Kidney (tissue), 13 donors: ENCODE measurements at regions not wholly inside any gene's neighbourhood (a gene's known extent, or its start where the extent isn't known, plus 50 kb on each side); places are given as distances from the start of the nearest gene placed in this dataset.

ENCODE experiments used
- DNase-seq, 5 donors: peaks; one replicate each; pipeline ENCODE4 v3.0.0-alpha.2; 2013 to 2020
- FAIRE-seq: peaks from 2 replicates; lab custom pipeline; 2012; peaks lifted over from hg19 to GRCh38; lab: Jason Lieb, UNC
- H3K27ac ChIP-seq, 2 donors: one replicate each; pipeline ENCODE4 v1.7.0; 2013; ENCODE audit warnings: low read depth in 2 of 2, low read length in 2 of 2, inconsistent platforms in 1 of 2
- H3K27me3 ChIP-seq: one replicate; pipeline ENCODE4 v1.7.1; 2013; ENCODE audit warnings: low read length, inconsistent platforms; ENCODE audit not compliant: control insufficient read depth, insufficient read depth
- H3K36me3 ChIP-seq, 3 donors: one replicate each; pipeline versions ENCODE4 v1.7.0 to v1.7.1; 2013; ENCODE audit warnings: low read length in 3 of 3, control low read depth in 1 of 3, inconsistent platforms in 1 of 3; ENCODE audit not compliant: insufficient read depth in 3 of 3, control insufficient read depth in 2 of 3
- H3K4me1 ChIP-seq, 3 donors: one replicate each; pipeline versions ENCODE4 v1.7.0 to v1.7.1; 2013; ENCODE audit warnings: low read length in 3 of 3, inconsistent platforms in 1 of 3, low read depth in 1 of 3; ENCODE audit not compliant: control insufficient read depth in 2 of 3, insufficient read depth in 2 of 3
- H3K4me3 ChIP-seq, 3 donors: one replicate each; pipeline versions ENCODE4 v1.7.0 to v1.8.1; 2013; ENCODE audit warnings: low read length in 3 of 3, control low read depth in 1 of 3, inconsistent platforms in 1 of 3
- H3K9ac ChIP-seq, 3 donors: one replicate each; pipeline versions ENCODE4 v1.7.0 to v1.7.1; 2013; ENCODE audit warnings: low read length in 3 of 3, control low read depth in 1 of 3, inconsistent platforms in 1 of 3
- H3K9me3 ChIP-seq, 3 donors: one replicate each; pipeline versions ENCODE4 v1.7.0 to v1.7.1; 2013; ENCODE audit warnings: low read length in 3 of 3, control low read depth in 1 of 3, inconsistent platforms in 1 of 3; ENCODE audit not compliant: control insufficient read depth in 2 of 3, insufficient read depth in 1 of 3
- intact Hi-C: fragments of 100-400 bp; cut with DNase I; formaldehyde crosslinking; loops from one replicate; pipeline ENCODE4 v1.11.1; 2022
- TF ChIP-seq, protein P1 (sequence below): IDR thresholded peaks from 3 replicates; pipeline ENCODE4 v1.5.1; 2012; ENCODE audit warnings: mild to moderate bottlenecking, moderate library complexity, borderline replicate concordance; ENCODE audit not compliant: insufficient read depth; ENCODE audit errors: extremely low read depth
- donor health status: control.
- donor health status: control.
- donor health status: control.
- donor health status: control.
- donor health status: control.
- donor health status: DM: yes; HTN: yes; CAD: no.
- donor health status: Normal renal cell carcinoma (clear cell type).

DNA sequence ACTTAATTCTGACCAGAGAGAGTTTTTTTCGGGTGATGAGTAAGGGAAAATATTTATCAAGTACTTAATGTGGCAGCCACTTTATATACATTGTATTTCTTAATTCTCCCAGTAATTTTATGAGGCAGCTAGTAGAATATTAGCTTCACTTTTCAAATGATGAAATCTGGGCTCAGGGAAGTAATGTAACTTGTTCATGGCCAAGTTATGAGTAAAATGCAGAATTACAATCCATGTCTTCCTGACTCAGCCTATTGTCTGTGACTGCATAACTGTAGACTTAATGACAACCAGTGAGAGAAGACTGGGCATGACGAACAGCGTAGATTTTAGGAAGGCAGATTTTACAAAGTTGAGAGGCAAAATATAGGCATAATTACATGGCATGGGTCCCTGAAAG lies 106.7 kb upstream of the MIS18BP1 start:
- DNase-seq = no peak

DNA sequence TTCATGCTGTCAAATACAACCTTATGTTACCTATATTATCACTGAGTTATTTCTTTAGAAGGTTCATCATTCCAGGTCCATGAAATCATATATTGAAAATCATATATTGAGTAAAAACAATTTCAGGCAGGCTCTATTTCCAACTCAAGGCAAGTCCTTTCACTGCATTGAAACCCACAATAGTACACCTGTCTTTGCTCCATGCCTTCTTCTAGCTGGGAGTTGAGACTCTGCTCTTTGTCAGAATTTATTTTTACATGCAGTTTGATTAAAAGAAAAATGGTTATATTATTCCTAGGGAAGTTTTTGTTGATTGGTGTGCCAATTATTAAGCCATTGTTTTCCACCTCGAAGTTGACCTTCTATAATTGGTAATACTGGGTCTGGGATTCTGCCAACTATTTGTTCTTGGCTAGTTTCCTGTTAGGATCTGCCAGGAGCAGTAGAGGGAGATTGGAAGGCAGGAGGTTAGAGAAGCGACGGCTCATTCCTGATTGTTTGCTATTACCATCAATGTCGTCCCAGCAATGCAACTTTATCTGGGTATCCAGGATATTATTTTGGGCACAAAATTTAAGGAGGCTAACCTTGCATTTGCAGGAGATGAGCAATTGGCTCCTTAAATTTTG lies 79.5 kb upstream of the MIS18BP1 start:
- no peaks in the 10 kb centered on the region for H3K27me3 ChIP-seq
- intact Hi-C loops = no loop called here
- H3K36me3 ChIP-seq = no peaks in the 10 kb centered on the region
- FAIRE-seq (no peak), DNase-seq (no peak)
- peaks cover 0 to 3% (median 0%) of the 10 kb centered on the region in 3 donors for H3K9me3 ChIP-seq
- H3K4me3 ChIP-seq = no peak overlapping the region
- TF ChIP-seq, protein P1, sequence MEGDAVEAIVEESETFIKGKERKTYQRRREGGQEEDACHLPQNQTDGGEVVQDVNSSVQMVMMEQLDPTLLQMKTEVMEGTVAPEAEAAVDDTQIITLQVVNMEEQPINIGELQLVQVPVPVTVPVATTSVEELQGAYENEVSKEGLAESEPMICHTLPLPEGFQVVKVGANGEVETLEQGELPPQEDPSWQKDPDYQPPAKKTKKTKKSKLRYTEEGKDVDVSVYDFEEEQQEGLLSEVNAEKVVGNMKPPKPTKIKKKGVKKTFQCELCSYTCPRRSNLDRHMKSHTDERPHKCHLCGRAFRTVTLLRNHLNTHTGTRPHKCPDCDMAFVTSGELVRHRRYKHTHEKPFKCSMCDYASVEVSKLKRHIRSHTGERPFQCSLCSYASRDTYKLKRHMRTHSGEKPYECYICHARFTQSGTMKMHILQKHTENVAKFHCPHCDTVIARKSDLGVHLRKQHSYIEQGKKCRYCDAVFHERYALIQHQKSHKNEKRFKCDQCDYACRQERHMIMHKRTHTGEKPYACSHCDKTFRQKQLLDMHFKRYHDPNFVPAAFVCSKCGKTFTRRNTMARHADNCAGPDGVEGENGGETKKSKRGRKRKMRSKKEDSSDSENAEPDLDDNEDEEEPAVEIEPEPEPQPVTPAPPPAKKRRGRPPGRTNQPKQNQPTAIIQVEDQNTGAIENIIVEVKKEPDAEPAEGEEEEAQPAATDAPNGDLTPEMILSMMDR = no peak
- no peak overlapping the region for H3K27ac ChIP-seq
- no peaks in the 10 kb centered on the region for H3K4me1 ChIP-seq
- H3K9ac ChIP-seq = no peak overlapping the region

More for the DNA sequence above, 106.7 kb upstream of the MIS18BP1 start:
- Histone ChIP-seq H3K27me3 (no peaks in the 10 kb centered on the region), H3K9ac (no peak overlapping the region), H3K9me3 (no peaks in the 10 kb centered on the region), H3K27ac (no peak overlapping the region), H3K36me3 (no peaks in the 10 kb centered on the region), H3K4me1 (no peaks in the 10 kb centered on the region), H3K4me3 (no peak overlapping the region)
- intact Hi-C loops = no loop called here
- FAIRE-seq = no peak
- TF ChIP-seq, protein P1 = no peak

DNA sequence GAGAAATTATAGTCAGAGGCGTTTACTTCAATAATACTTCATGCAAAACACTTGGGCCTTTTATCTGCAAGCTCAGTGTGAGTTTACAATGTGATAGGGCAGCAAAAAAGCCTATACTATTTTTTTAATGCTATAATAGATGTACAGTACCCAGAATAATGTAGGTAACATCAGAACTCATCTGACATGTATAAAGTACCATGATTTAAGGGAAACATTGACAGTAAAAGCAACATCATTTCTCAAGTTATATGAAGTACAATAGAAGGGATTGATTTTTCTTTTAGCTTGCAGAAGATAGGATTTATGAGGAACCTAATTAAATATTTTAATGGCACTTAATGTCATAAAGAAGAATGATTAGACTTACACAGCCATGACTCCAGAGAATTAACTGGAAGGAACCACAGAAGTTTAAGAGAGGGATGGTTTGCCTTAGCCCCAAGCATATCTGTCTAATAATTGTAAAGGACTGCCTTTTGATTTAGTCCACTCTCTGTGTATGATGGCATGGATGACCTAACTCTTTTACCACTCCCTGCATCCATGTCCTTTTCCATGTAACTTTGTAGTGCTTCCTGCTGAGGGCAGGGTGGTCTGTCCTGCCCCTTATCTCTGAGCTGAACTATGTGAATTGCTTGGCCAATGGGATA lies 55.9 kb upstream of the MIS18BP1 start:
- Histone ChIP-seq H3K27me3 (no peaks in the 10 kb centered on the region), H3K27ac (no peak overlapping the region), H3K4me1 (no peaks in the 10 kb centered on the region), H3K9ac (no peak overlapping the region), H3K36me3 (no peaks in the 10 kb centered on the region), H3K4me3 (no peak overlapping the region), H3K9me3 (no peaks in the 10 kb centered on the region)
- FAIRE-seq = no peak
- DNase-seq = no peak
- TF ChIP-seq, protein P1 = no peak
- intact Hi-C loops = no loop called here
